Activated CD8-positive, alpha-beta memory T cell treated with anti-CD3 and anti-CD28 coated beads, Interleukin-2, amount 50 U/mL, for 24 hours (primary cell): ENCODE measurements at regions not wholly inside any gene's neighbourhood (a gene's known extent, or its start where the extent isn't known, plus 50 kb on each side); places are given as distances from the start of the nearest gene placed in this dataset.
"Not testable (repeated sequence)": the region's sequence is repeated elsewhere in the genome, so short reads cannot be mapped to it uniquely, and the experiment has no call there.

Source experiments
- DNase-seq: peaks from one replicate; pipeline ENCODE4 v3.0.0-alpha.2; 2020; ENCODE audit errors: extremely low read depth

GRCh38 chr1:101479945-101480344, 243.1 kb downstream of the S1PR1 start:
- DNase-seq: no peak

GRCh38 chr1:101482306-101482705, 245.5 kb downstream of the S1PR1 start:
- DNase-seq: no peak

- no peak for DNase-seq
Observed at GRCh38 chr1:101483982-101484688, 247.3 kb downstream of the S1PR1 start.

GRCh38 chr1:101484689-101485338, 248.0 kb downstream of the S1PR1 start:
- DNase-seq: no peak

- no peak for DNase-seq
Observed at GRCh38 chr1:101485712-101486111, 248.9 kb downstream of the S1PR1 start.

- not testable (repeated sequence) for DNase-seq
Observed at GRCh38 chr1:101492144-101492543, 255.3 kb downstream of the S1PR1 start.

- DNase-seq: not testable (repeated sequence)
Observed at GRCh38 chr1:101493920-101494319, 257.1 kb downstream of the S1PR1 start.

- DNase-seq: no peak
Observed at GRCh38 chr1:101496109-101496508, 259.3 kb downstream of the S1PR1 start.

- DNase-seq: no peak
Observed at GRCh38 chr1:101497881-101498559, 261.2 kb downstream of the S1PR1 start.

- not testable (repeated sequence) for DNase-seq
Observed at GRCh38 chr1:101504106-101504505, 267.3 kb downstream of the S1PR1 start.

- DNase-seq: not testable (repeated sequence)
Observed at GRCh38 chr1:101505240-101505639, 268.4 kb downstream of the S1PR1 start.

GRCh38 chr1:101506541-101507164, 269.8 kb downstream of the S1PR1 start:
- DNase-seq: no peak

GRCh38 chr1:101507547-101507971, 270.7 kb downstream of the S1PR1 start:
- DNase-seq: no peak

GRCh38 chr1:101508913-101509312, 272.1 kb downstream of the S1PR1 start:
- no peak for DNase-seq

GRCh38 chr1:101509370-101509769, 272.6 kb downstream of the S1PR1 start:
- no peak for DNase-seq

GRCh38 chr1:101511202-101511891, 274.5 kb downstream of the S1PR1 start:
- no peak for DNase-seq

- no peak for DNase-seq
Observed at GRCh38 chr1:101520302-101520701, 283.5 kb downstream of the S1PR1 start.

GRCh38 chr1:101522486-101522885, 285.7 kb downstream of the S1PR1 start:
- DNase-seq: no peak

- no peak for DNase-seq
Observed at GRCh38 chr1:101526813-101527212, 290.0 kb downstream of the S1PR1 start.

GRCh38 chr1:101532377-101532776, 295.6 kb downstream of the S1PR1 start:
- no peak for DNase-seq

- no peak for DNase-seq
Observed at GRCh38 chr1:101540161-101540560, 303.3 kb downstream of the S1PR1 start.

- no peak for DNase-seq
Observed at GRCh38 chr1:101546885-101547284, 310.1 kb downstream of the S1PR1 start.
